IMR-90 (cell line): ENCODE measurements at regions not wholly inside any gene's neighbourhood (a gene's known extent, or its start where the extent isn't known, plus 50 kb on each side); places are given as distances from the start of the nearest gene placed in this dataset.

Experiments used
- ATAC-seq: fragments of 200-7000 bp; cut with Tn5 transposase; 2 replicates; pipeline ENCODE4 v1.9.1; 2020; ENCODE audit warnings: low read depth, mild to moderate bottlenecking, moderate library complexity
- BruUV-seq: library from RNA; stranded (reverse); fragments of 400-500 nt; replicated peaks from 2 replicates; lab custom pipeline; 2021; lab: Mats Ljungman, UMichigan
- CTCF ChIA-PET: fragments of 300-600 bp; formaldehyde crosslinking; extraction: SDS; loops from one replicate; lab custom pipeline; 2021; ENCODE audit warnings: antibody characterized with exemption; lab: Yijun Ruan, JAX
- POLR2A ChIA-PET: fragments of 300-600 bp; sonication (Branson Sonifier 250); formaldehyde crosslinking; loops from one replicate; lab custom pipeline; 2022; ENCODE audit warnings: antibody characterized with exemption; ENCODE audit not compliant: unreplicated experiment; lab: Charles Lee
- DNase-seq: peaks from one replicate; pipeline ENCODE4 v3.0.0; 2013
- H2AFZ ChIP-seq: replicated peaks from 2 replicates; pipeline ENCODE3; 2013; ENCODE audit warnings: low read length, mild to moderate bottlenecking; ENCODE audit not compliant: poor library complexity
- H2AK5ac ChIP-seq: 2 replicates; pipeline ENCODE4 v1.6.1; 2013; ENCODE audit warnings: low read depth, low read length, inconsistent platforms
- H2AK9ac ChIP-seq: replicated peaks from 2 replicates; pipeline ENCODE3; 2013; ENCODE audit warnings: mild to moderate bottlenecking, low read depth, low read length, moderate library complexity; ENCODE audit not compliant: poor library complexity
- H2BK120ac ChIP-seq: 2 replicates; pipeline ENCODE4 v1.6.1; 2013; ENCODE audit warnings: low read depth, low read length, inconsistent platforms
- H2BK15ac ChIP-seq: 3 replicates; pipeline ENCODE4 v1.6.1; 2013; ENCODE audit warnings: low read depth, low read length, inconsistent platforms
- H2BK20ac ChIP-seq: 2 replicates; pipeline ENCODE4 v1.6.1; 2013; ENCODE audit warnings: low read depth, mild to moderate bottlenecking, inconsistent platforms, low read length, moderate library complexity
- H2BK5ac ChIP-seq: 2 replicates; pipeline ENCODE4 v1.6.1; 2013; ENCODE audit warnings: mild to moderate bottlenecking, low read depth, low read length, inconsistent platforms; ENCODE audit not compliant: poor library complexity, severe bottlenecking
- H3K14ac ChIP-seq: replicated peaks from 2 replicates; pipeline ENCODE4 v1.6.1; 2013; ENCODE audit warnings: low read depth, low read length, inconsistent platforms
- H3K18ac ChIP-seq: 2 replicates; pipeline ENCODE4 v1.6.1; 2013; ENCODE audit warnings: low read depth, low read length, control low read depth
- H3K23ac ChIP-seq: 2 replicates; pipeline ENCODE4 v1.6.1; 2013; ENCODE audit warnings: low read depth, low read length, inconsistent platforms
- H3K27ac ChIP-seq: 2 replicates; pipeline ENCODE4 v1.5.1; 2013; ENCODE audit warnings: mild to moderate bottlenecking, control low read depth, low read length; ENCODE audit not compliant: insufficient read depth
- H3K27me3 ChIP-seq: 2 replicates; pipeline ENCODE4 v1.6.1; 2013; ENCODE audit warnings: low read length; ENCODE audit not compliant: control insufficient read depth, insufficient read depth
- H3K36me3 ChIP-seq: 2 replicates; pipeline ENCODE4 v1.6.1; 2013; ENCODE audit warnings: low read length, mixed read lengths; ENCODE audit not compliant: control insufficient read depth, insufficient read depth
- H3K4ac ChIP-seq: 2 replicates; pipeline ENCODE4 v1.6.1; 2013; ENCODE audit warnings: low read depth, low read length, inconsistent platforms
- H3K4me1 ChIP-seq: 2 replicates; pipeline ENCODE4 v1.6.1; 2013; ENCODE audit warnings: low read length, mixed read lengths; ENCODE audit not compliant: control insufficient read depth, insufficient read depth
- H3K4me2 ChIP-seq: 2 replicates; pipeline ENCODE4 v1.6.1; 2013; ENCODE audit warnings: low read depth, mild to moderate bottlenecking, control low read depth, low read length, moderate library complexity
- H3K4me3 ChIP-seq: 2 replicates; pipeline ENCODE4 v1.5.1; 2013; ENCODE audit warnings: low read depth, mild to moderate bottlenecking, control low read depth, low read length, moderate library complexity; ENCODE audit not compliant: insufficient read depth
- H3K56ac ChIP-seq: 2 replicates; pipeline ENCODE4 v1.6.1; 2013; ENCODE audit warnings: low read length, inconsistent platforms; ENCODE audit not compliant: insufficient read depth; ENCODE audit errors: extremely low read depth
- H3K79me1 ChIP-seq, 2 experiments: 2 replicates each; pipeline ENCODE4 v1.6.1; 2013; ENCODE audit warnings: low read length in 2 of 2, inconsistent platforms in 1 of 2, low read depth in 1 of 2
- H3K9ac ChIP-seq: 2 replicates; pipeline ENCODE4 v1.6.1; 2013; ENCODE audit warnings: low read depth, low read length, control low read depth
- H3K9me1 ChIP-seq: 2 replicates; pipeline ENCODE4 v1.6.1; 2013; ENCODE audit warnings: low read length, inconsistent platforms; ENCODE audit not compliant: insufficient read depth
- H3K9me3 ChIP-seq: 2 replicates; pipeline ENCODE4 v1.6.1; 2013; ENCODE audit warnings: low read length; ENCODE audit not compliant: control insufficient read depth, insufficient read depth
- H4K20me1 ChIP-seq: 2 replicates; pipeline ENCODE4 v1.6.1; 2013; ENCODE audit warnings: low read length, inconsistent platforms; ENCODE audit not compliant: insufficient read depth
- H4K5ac ChIP-seq: 2 replicates; pipeline ENCODE4 v1.6.1; 2013; ENCODE audit warnings: mild to moderate bottlenecking, low read depth, low read length, control low read depth
- H4K8ac ChIP-seq, 2 experiments: 2 replicates each; pipeline ENCODE4 v1.6.1; 2013; ENCODE audit warnings: low read depth in 2 of 2, low read length in 2 of 2, control low read depth in 1 of 2, inconsistent platforms in 1 of 2
- H4K91ac ChIP-seq: 2 replicates; pipeline ENCODE4 v1.6.1; 2013; ENCODE audit warnings: low read depth, low read length, inconsistent platforms; ENCODE audit not compliant: insufficient read depth
- FOS ChIP-seq: fragments of 150-350 bp; IDR thresholded peaks from 2 replicates; pipeline ENCODE4 v1.6.1; 2016; ENCODE audit warnings: low read depth, low read length
- MAFK ChIP-seq: IDR thresholded peaks from 2 replicates; pipeline ENCODE4 v1.6.1; 2012; ENCODE audit warnings: low read depth, low read length, improper control_type of control experiment
- MAZ ChIP-seq: IDR thresholded peaks from 2 replicates; pipeline ENCODE4 v1.6.1; 2012; ENCODE audit warnings: low read depth, mild to moderate bottlenecking, low read length, improper control_type of control experiment, moderate library complexity, borderline replicate concordance
- MXI1 ChIP-seq: IDR thresholded peaks from 2 replicates; pipeline ENCODE4 v1.6.1; 2012; ENCODE audit warnings: low read depth, mild to moderate bottlenecking, low read length, moderate library complexity, borderline replicate concordance
- NFE2L2 ChIP-seq: fragments of 150-350 bp; IDR thresholded peaks from 2 replicates; pipeline ENCODE4 v1.6.1; 2016; ENCODE audit warnings: low read depth, mild to moderate bottlenecking, low read length
- POLR2A ChIP-seq: IDR thresholded peaks from 2 replicates; pipeline ENCODE4 v1.6.1; 2012; ENCODE audit warnings: mild to moderate bottlenecking, low read depth, low read length
- RAD21 ChIP-seq: IDR thresholded peaks from 2 replicates; pipeline ENCODE4 v1.6.1; 2012; ENCODE audit warnings: low read length, improper control_type of control experiment
- RCOR1 ChIP-seq: IDR thresholded peaks from 2 replicates; pipeline ENCODE4 v1.6.1; 2012; ENCODE audit warnings: mild to moderate bottlenecking, low read length, improper control_type of control experiment; ENCODE audit not compliant: insufficient replicate concordance
- RFX5 ChIP-seq: IDR thresholded peaks from 2 replicates; pipeline ENCODE4 v1.8.0; 2012; ENCODE audit warnings: low read depth, mild to moderate bottlenecking, low read length, moderate library complexity
- WGBS, 2 experiments: methylation state at CpG; one replicate each; pipeline versions ENCODE4 v1.1.5 to v1.1.7; 2013; ENCODE audit warnings: missing lambda C conversion rate in 2 of 2; ENCODE audit not compliant: insufficient read length in 1 of 2; ENCODE audit errors: extremely low coverage in 2 of 2; 5-methylcytosine and 5-hydroxymethylcytosine counted together
- dilution Hi-C: fragments of 300-500 bp; cut with HindIII; formaldehyde crosslinking; loops from one replicate; pipeline ENCODE4 v1.14.3; 2018; ENCODE audit warnings: low sequenced_read_pairs; ENCODE audit not compliant: unreplicated experiment
- in situ Hi-C: fragments of 300-500 bp; cut with MboI; formaldehyde crosslinking; loops from 3 replicates; pipeline ENCODE4 v1.14.3; 2019; ENCODE audit warnings: low sequenced_read_pairs, inconsistent platforms, mixed read lengths
- intact Hi-C: fragments of 100-400 bp; cut with micrococcal nuclease; formaldehyde crosslinking; loops from 2 replicates; pipeline ENCODE4 v1.10.0; 2022

GRCh38 chr11:71170624-71171423 is 81.6 kb downstream of the SHANK2 start:
- no peak overlapping the region for H3K18ac ChIP-seq
- ChIA-PET POLR2A (no interaction called here), CTCF (no interaction called here)
- H3K9ac ChIP-seq = no peak overlapping the region
- H3K56ac ChIP-seq = no peak overlapping the region
- no peak overlapping the region for H2AFZ ChIP-seq
- H3K27me3 ChIP-seq = no peaks in the 10 kb centered on the region
- H4K5ac ChIP-seq = no peak overlapping the region
- no peak overlapping the region for H3K23ac ChIP-seq
- no peak overlapping the region for H4K91ac ChIP-seq
- H3K36me3 ChIP-seq = no peaks in the 10 kb centered on the region
- BruUV-seq = no TSS peak
- in situ Hi-C loops = no loop called here
- H4K20me1 ChIP-seq = no peaks in the 10 kb centered on the region; the same call in none of the 2 replicates
- no peak for ATAC-seq
- H2BK15ac ChIP-seq = no peak overlapping the region
- H4K8ac ChIP-seq = no peak overlapping the region
- H3K4me1 ChIP-seq = no peaks in the 10 kb centered on the region
- H3K4me2 ChIP-seq = no peak overlapping the region
- intact Hi-C loops = no loop called here
- H3K79me1 ChIP-seq = no peaks in the 10 kb centered on the region
- no peak overlapping the region for H3K27ac ChIP-seq
- H3K9me1 ChIP-seq = no peaks in the 10 kb centered on the region
- H3K4me3 ChIP-seq = no peak overlapping the region
- WGBS, 2 experiments = 80% methylated on average over 19 of the region's 31 CpGs; no CpG with 5 or more reads in 1 of the 2 experiments
- H3K14ac ChIP-seq = no peak overlapping the region
- no peak for DNase-seq
- peaks cover 3% of the 10 kb centered on the region; the same call in 1 of the 2 replicates for H3K9me3 ChIP-seq
- TF ChIP-seq NFE2L2 = no peak
- no peak for TF ChIP-seq MAZ
- no peak for TF ChIP-seq POLR2A
- TF ChIP-seq MXI1 = no peak
- TF ChIP-seq RCOR1 = no peak
- TF ChIP-seq FOS = no peak
- no peak for TF ChIP-seq RFX5
- TF ChIP-seq RAD21 = no peak
- TF ChIP-seq MAFK = no peak
- no peak overlapping the region for H2BK20ac ChIP-seq
- H2AK5ac ChIP-seq = no peak overlapping the region
- H2AK9ac ChIP-seq = no peak overlapping the region
- dilution Hi-C loops = no loop called here
- no peak overlapping the region for H2BK120ac ChIP-seq
- H3K4ac ChIP-seq = no peak overlapping the region
- no peak overlapping the region for H2BK5ac ChIP-seq
